ENCODE measurements at regions not wholly inside any gene's neighbourhood (a gene's known extent, or its start where the extent isn't known, plus 50 kb on each side); places are given as distances from the start of the nearest gene placed in this dataset.

DNA sequence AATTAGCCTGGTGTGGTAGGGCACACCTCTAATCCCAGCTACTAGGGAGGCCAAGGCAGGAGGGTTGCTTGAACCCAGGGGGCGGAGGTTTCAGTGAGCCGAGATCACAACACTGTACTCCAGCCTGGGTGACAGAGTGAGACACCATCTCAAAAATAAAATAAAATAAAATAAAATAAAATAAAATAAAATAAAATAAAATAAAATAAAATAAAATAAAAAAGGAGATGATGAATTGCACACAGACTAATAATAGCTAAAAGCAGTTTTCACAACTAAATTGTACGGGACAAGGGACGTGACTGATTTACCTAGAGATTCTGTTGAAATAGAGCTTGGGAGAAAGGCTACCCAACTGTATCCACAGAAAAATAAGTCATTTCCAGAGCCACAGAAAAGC is 1471.3 kb downstream of the CDH11 start:
- TF ChIP-seq CTCF (IDR thresholded peaks at IDR 0.05) (no peak), POLR2A (IDR thresholded peaks at IDR 0.05) (no peak)
